H9 (cell line): ENCODE measurements at regions not wholly inside any gene's neighbourhood (a gene's known extent, or its start where the extent isn't known, plus 50 kb on each side); places are given as distances from the start of the nearest gene placed in this dataset.

ENCODE experiments used
- DNase-seq: peaks from one replicate; pipeline ENCODE4 v3.0.0-alpha.2; 2017
- H2AFZ ChIP-seq: one replicate; pipeline ENCODE4 v1.6.1; 2013; ENCODE audit warnings: mild to moderate bottlenecking, low read length, control low read depth, moderate library complexity
- H2AK5ac ChIP-seq: 2 replicates; pipeline ENCODE4 v1.6.1; 2013; ENCODE audit warnings: low read length, control low read depth, mixed read lengths; ENCODE audit not compliant: insufficient read length
- H2BK120ac ChIP-seq: one replicate; pipeline ENCODE4 v1.6.1; 2013; ENCODE audit warnings: low read depth, mild to moderate bottlenecking, low read length, control low read depth, inconsistent platforms; ENCODE audit not compliant: poor library complexity, severe bottlenecking
- H2BK12ac ChIP-seq: 2 replicates; pipeline ENCODE4 v1.6.1; 2013; ENCODE audit warnings: low read length, control low read depth, mixed read lengths, low read depth; ENCODE audit not compliant: insufficient read length
- H2BK15ac ChIP-seq: 2 replicates; pipeline ENCODE4 v1.6.1; 2013; ENCODE audit warnings: low read depth, low read length, control low read depth
- H2BK20ac ChIP-seq: one replicate; pipeline ENCODE4 v1.6.1; 2013; ENCODE audit warnings: low read depth, mild to moderate bottlenecking, low read length, control low read depth, inconsistent platforms; ENCODE audit not compliant: poor library complexity, severe bottlenecking
- H2BK5ac ChIP-seq: 2 replicates; pipeline ENCODE4 v1.6.1; 2013; ENCODE audit warnings: low read length, control low read depth, mixed read lengths; ENCODE audit not compliant: insufficient read length
- H3K14ac ChIP-seq: 2 replicates; pipeline ENCODE4 v1.6.1; 2013; ENCODE audit warnings: low read length, control low read depth; ENCODE audit not compliant: insufficient read depth
- H3K18ac ChIP-seq: 2 replicates; pipeline ENCODE4 v1.6.1; 2013; ENCODE audit warnings: low read depth, mild to moderate bottlenecking, mixed read lengths, low read length, control low read depth; ENCODE audit not compliant: insufficient read length
- H3K23ac ChIP-seq: 2 replicates; pipeline ENCODE4 v1.6.1; 2013; ENCODE audit warnings: low read length, control low read depth, mixed read lengths, low read depth; ENCODE audit not compliant: insufficient read length
- H3K23me2 ChIP-seq: 2 replicates; pipeline ENCODE4 v1.6.1; 2013; ENCODE audit warnings: low read depth, mild to moderate bottlenecking, mixed read lengths, low read length, control low read depth; ENCODE audit not compliant: insufficient read length, poor library complexity, severe bottlenecking
- H3K27ac ChIP-seq: 2 replicates; pipeline ENCODE4 v1.5.1; 2013; ENCODE audit warnings: low read length, control low read depth, mixed read lengths, low read depth; ENCODE audit not compliant: insufficient read length
- H3K27me3 ChIP-seq: 2 replicates; pipeline ENCODE4 v1.6.1; 2013; ENCODE audit warnings: low read length, control low read depth, inconsistent platforms; ENCODE audit not compliant: insufficient read depth
- H3K4ac ChIP-seq: 2 replicates; pipeline ENCODE4 v1.6.1; 2013; ENCODE audit warnings: low read depth, mild to moderate bottlenecking, control low read depth, inconsistent platforms, low read length, moderate library complexity
- H3K4me1 ChIP-seq: 2 replicates; pipeline ENCODE4 v1.6.1; 2013; ENCODE audit warnings: low read length, control low read depth, inconsistent platforms; ENCODE audit not compliant: insufficient read depth
- H3K4me2 ChIP-seq: 2 replicates; pipeline ENCODE4 v1.6.1; 2013; ENCODE audit warnings: low read length, control low read depth, mixed read lengths; ENCODE audit not compliant: insufficient read length, insufficient read depth
- H3K56ac ChIP-seq: 2 replicates; pipeline ENCODE4 v1.6.1; 2013; ENCODE audit warnings: low read depth, mild to moderate bottlenecking, mixed read lengths, low read length, control low read depth; ENCODE audit not compliant: insufficient read length
- H3K79me1 ChIP-seq: 2 replicates; pipeline ENCODE4 v1.6.1; 2013; ENCODE audit warnings: low read depth, mild to moderate bottlenecking, moderate library complexity, low read length, control low read depth, inconsistent platforms; ENCODE audit not compliant: insufficient read depth, poor library complexity, severe bottlenecking
- H3K79me2 ChIP-seq: 2 replicates; pipeline ENCODE4 v1.6.1; 2013; ENCODE audit warnings: low read length, control low read depth, inconsistent platforms; ENCODE audit not compliant: insufficient read depth
- H3K9ac ChIP-seq: 2 replicates; pipeline ENCODE4 v1.6.1; 2013; ENCODE audit warnings: low read length, control low read depth, mixed read lengths; ENCODE audit not compliant: insufficient read length; ENCODE audit errors: extremely low read depth
- H3K9me3 ChIP-seq: one replicate; pipeline ENCODE4 v1.6.1; 2013; ENCODE audit warnings: low read depth, low read length, inconsistent platforms; ENCODE audit not compliant: control insufficient read depth
- H3T11ph ChIP-seq: one replicate; pipeline ENCODE4 v1.6.1; 2013; ENCODE audit warnings: mild to moderate bottlenecking, low read length, control low read depth, inconsistent platforms
- H4K20me1 ChIP-seq: one replicate; pipeline ENCODE4 v1.6.1; 2013; ENCODE audit not compliant: control insufficient read depth, insufficient read length, insufficient read depth
- H4K5ac ChIP-seq: 2 replicates; pipeline ENCODE4 v1.6.1; 2013; ENCODE audit warnings: low read depth, mild to moderate bottlenecking, mixed read lengths, low read length, control low read depth; ENCODE audit not compliant: insufficient read length
- H4K8ac ChIP-seq: replicated peaks from 2 replicates; pipeline ENCODE4 v1.6.1; 2013; ENCODE audit warnings: low read length, control low read depth, mixed read lengths, low read depth; ENCODE audit not compliant: insufficient read length
- H4K91ac ChIP-seq: 2 replicates; pipeline ENCODE4 v1.6.1; 2013; ENCODE audit warnings: low read depth, mild to moderate bottlenecking, moderate library complexity, mixed read lengths, low read length, control low read depth; ENCODE audit not compliant: insufficient read length
- H3K27ac Mint-ChIP-seq, 3 experiments: 2 replicates in 2 of 3; 3 replicates in 1 of 3; pipeline ENCODE4 v1.8.0; 2020 to 2021; ENCODE audit warnings: mixed read lengths in 3 of 3, mild to moderate bottlenecking in 1 of 3, moderate library complexity in 1 of 3
- H3K27me3 Mint-ChIP-seq: 2 replicates; pipeline ENCODE4 v1.8.0; 2021; ENCODE audit warnings: low read depth, mild to moderate bottlenecking, moderate library complexity, mixed read lengths
- H3K36me3 Mint-ChIP-seq, 3 experiments: 2 replicates in 2 of 3; 3 replicates in 1 of 3; pipeline ENCODE4 v1.8.0; 2020 to 2021; ENCODE audit warnings: low read depth in 3 of 3, mixed read lengths in 3 of 3; ENCODE audit not compliant: insufficient read depth in 1 of 3
- H3K4me1 Mint-ChIP-seq, 2 experiments: 2 replicates each; pipeline ENCODE4 v1.8.0; 2020; ENCODE audit warnings: mixed read lengths in 2 of 2
- H3K4me3 Mint-ChIP-seq, 2 experiments: 2 replicates in 1 of 2; 3 replicates in 1 of 2; pipeline ENCODE4 v1.8.0; 2020 to 2021; ENCODE audit warnings: mild to moderate bottlenecking in 2 of 2, mixed read lengths in 2 of 2, moderate library complexity in 1 of 2
- H3K9me3 Mint-ChIP-seq, 2 experiments: 2 replicates in 1 of 2; 3 replicates in 1 of 2; pipeline ENCODE4 v1.8.0; 2020; ENCODE audit warnings: mild to moderate bottlenecking in 2 of 2, mixed read lengths in 2 of 2, moderate library complexity in 1 of 2
- CTCF ChIP-seq: fragments of 200-600 bp; sonication (generic); conservative IDR thresholded peaks from 3 replicates; pipeline ENCODE4 v1.8.0; 2021; ENCODE audit warnings: antibody characterized with exemption, mild to moderate bottlenecking
- WGBS: extraction: QIAGEN DNeasy Blood & Tissue Kit; methylation state at CpG from one replicate; pipeline ENCODE4 v1.1.7; 2013; ENCODE audit warnings: missing lambda C conversion rate, low lambda C conversion rate, mixed read lengths; ENCODE audit not compliant: insufficient read length; ENCODE audit errors: extremely low coverage; 5-methylcytosine and 5-hydroxymethylcytosine counted together

- no peak overlapping the region for H3K4me3 Mint-ChIP-seq
- no peaks in the 10 kb centered on the region for H3K9me3 ChIP-seq
- no peak overlapping the region for H4K91ac ChIP-seq
- no peak overlapping the region for H2AFZ ChIP-seq
- H3K79me1 ChIP-seq: no peaks in the 10 kb centered on the region
- no peak overlapping the region for H4K8ac ChIP-seq
- H4K5ac ChIP-seq: no peak overlapping the region
- no peaks in the 10 kb centered on the region for H3K27me3 Mint-ChIP-seq
- no peak overlapping the region for H3K9ac ChIP-seq
- no peak overlapping the region for H3K56ac ChIP-seq
- H3K27ac ChIP-seq: no peak overlapping the region
- no peak for DNase-seq
- no peak overlapping the region for H2BK120ac ChIP-seq
- 0 out of 7 replicates have a peak, but pooled peaks cover 0 to 5% (median 0%) of the 10 kb centered on the region in 3 experiments for H3K36me3 Mint-ChIP-seq
- H2BK5ac ChIP-seq: no peak overlapping the region
- H3K4me2 ChIP-seq: no peak overlapping the region
- H3K4ac ChIP-seq: no peak overlapping the region
- no peak overlapping the region for H3K23ac ChIP-seq
- no peaks in the 10 kb centered on the region for H4K20me1 ChIP-seq
- no peak overlapping the region for H2BK12ac ChIP-seq
- peak overlapping the region in 1 of 3 experiments; percentile 76; a peak in 1 of 7 replicates for H3K27ac Mint-ChIP-seq
- no peaks in the 10 kb centered on the region for H3K27me3 ChIP-seq
- no peak overlapping the region for H2AK5ac ChIP-seq
- no peak for TF ChIP-seq CTCF
- H3K4me1 ChIP-seq: no peaks in the 10 kb centered on the region
- WGBS: no CpG with 5 or more reads among the region's 6 CpGs
- no peaks in the 10 kb centered on the region for H3K4me1 Mint-ChIP-seq
- H3K79me2 ChIP-seq: no peaks in the 10 kb centered on the region
- H3K18ac ChIP-seq: no peak overlapping the region
- H2BK15ac ChIP-seq: no peak overlapping the region
- H3K23me2 ChIP-seq: no peaks in the 10 kb centered on the region
- H3K14ac ChIP-seq: no peak overlapping the region
- no peaks in the 10 kb centered on the region for H3K9me3 Mint-ChIP-seq
- H3T11ph ChIP-seq: no peak overlapping the region
- no peak overlapping the region for H2BK20ac ChIP-seq
Measured at GRCh38 chr4:179595671-179596410, 2153.6 kb upstream of the AGA start.
